Suprapubic skin (tissue), 3 donors: ENCODE measurements at regions not wholly inside any gene's neighbourhood (a gene's known extent, or its start where the extent isn't known, plus 50 kb on each side); places are given as distances from the start of the nearest gene placed in this dataset.

Source experiments
- CTCF ChIP-seq, 2 donors: fragments of 200-600 bp in 1 of 2; fragments of 450-650 bp in 1 of 2; sonication (generic) in 1 of 2; IDR thresholded peaks; one replicate each; pipeline ENCODE4 v1.5.1; 2016 to 2019; ENCODE audit warnings: antibody characterized with exemption in 2 of 2, mild to moderate bottlenecking in 1 of 2, moderate library complexity in 1 of 2
- EP300 ChIP-seq: sonication (generic); formaldehyde crosslinking; IDR thresholded peaks from one replicate; pipeline ENCODE4 v1.6.1; 2017; ENCODE audit warnings: antibody characterized with exemption
- POLR2A ChIP-seq, 2 donors: fragments of 450-650 bp; IDR thresholded peaks; one replicate each; pipeline ENCODE4 v1.6.1; 2017; ENCODE audit warnings: antibody characterized with exemption in 2 of 2, mild to moderate bottlenecking in 2 of 2, moderate library complexity in 2 of 2

DNA sequence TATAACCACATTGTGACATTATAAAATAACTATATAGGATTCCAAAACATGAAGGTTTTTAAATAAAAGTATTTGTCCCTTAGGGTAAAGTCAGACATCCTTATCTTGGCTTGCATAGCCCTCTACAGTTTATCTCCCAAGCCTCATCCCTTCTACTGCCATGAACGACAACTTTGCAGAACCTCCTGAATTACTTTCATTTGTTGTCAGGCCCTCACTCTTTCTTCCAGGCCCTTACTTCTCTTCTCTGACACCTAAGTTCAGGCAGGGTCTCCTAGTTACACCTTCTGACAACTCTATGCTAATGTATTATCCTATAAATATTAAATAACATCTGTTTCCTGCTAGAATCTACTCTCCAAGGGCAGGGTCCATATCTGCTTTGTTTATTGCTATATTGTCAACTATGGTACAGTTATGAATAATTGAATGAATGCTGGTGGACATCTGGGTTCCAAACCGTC, 115.7 kb upstream of the MDM1 start:
- no peak for TF ChIP-seq CTCF (IDR thresholded peaks at IDR 0.05)
- TF ChIP-seq EP300 = no peak
- no peak for TF ChIP-seq POLR2A (IDR thresholded peaks at IDR 0.05)
